ENCODE measurements at regions not wholly inside any gene's neighbourhood (a gene's known extent, or its start where the extent isn't known, plus 50 kb on each side); places are given as distances from the start of the nearest gene placed in this dataset.
"Not testable (repeated sequence)": the region's sequence is repeated elsewhere in the genome, so short reads cannot be mapped to it uniquely, and the experiment has no call there.

GRCh38 chr21:8987896-8988295 is 1533.5 kb upstream of the TPTE start:
- FAIRE-seq: not testable (repeated sequence)

GRCh38 chr21:8988696-8989095 is 1532.7 kb upstream of the TPTE start:
- FAIRE-seq: no peak

- no peak for FAIRE-seq
Observed at GRCh38 chr21:8989261-8989711, 1532.1 kb upstream of the TPTE start.

GRCh38 chr21:8989721-8990325 is 1531.6 kb upstream of the TPTE start:
- no peak for FAIRE-seq

- no peak for FAIRE-seq
Observed at GRCh38 chr21:8990326-8991087, 1530.9 kb upstream of the TPTE start.

- FAIRE-seq: no peak
Observed at GRCh38 chr21:8991088-8991907, 1530.1 kb upstream of the TPTE start.

- FAIRE-seq: no peak
Observed at GRCh38 chr21:8991968-8992621, 1529.3 kb upstream of the TPTE start.

GRCh38 chr21:8992731-8993174 is 1528.6 kb upstream of the TPTE start:
- FAIRE-seq: no peak

GRCh38 chr21:8993284-8993942 is 1528.0 kb upstream of the TPTE start:
- FAIRE-seq: no peak

- FAIRE-seq: peak; percentile 27
Observed at GRCh38 chr21:8993943-8994639, 1527.3 kb upstream of the TPTE start.

GRCh38 chr21:8994640-8995511 is 1526.5 kb upstream of the TPTE start:
- FAIRE-seq: peak; percentile 94

GRCh38 chr21:8996487-8996968 is 1524.9 kb upstream of the TPTE start:
- FAIRE-seq: not testable (repeated sequence)

- no peak for FAIRE-seq
Observed at GRCh38 chr21:8997011-8997440, 1524.4 kb upstream of the TPTE start.

GRCh38 chr21:8997443-8998390 is 1523.7 kb upstream of the TPTE start:
- FAIRE-seq: peak; percentile 89

- not testable (repeated sequence) for FAIRE-seq
Observed at GRCh38 chr21:8998480-8998879, 1522.9 kb upstream of the TPTE start.

- FAIRE-seq: no peak
Observed at GRCh38 chr21:8998946-8999681, 1522.3 kb upstream of the TPTE start.

- not testable (repeated sequence) for FAIRE-seq
Observed at GRCh38 chr21:9000132-9000531, 1521.3 kb upstream of the TPTE start.

- FAIRE-seq: not testable (repeated sequence)
Observed at GRCh38 chr21:9000671-9001070, 1520.7 kb upstream of the TPTE start.

Data from A204.1 (cell line).